Transverse colon (tissue), 4 donors: ENCODE measurements at regions not wholly inside any gene's neighbourhood (a gene's known extent, or its start where the extent isn't known, plus 50 kb on each side); places are given as distances from the start of the nearest gene placed in this dataset.

Experiments used
- DNase-seq: peaks from one replicate; pipeline ENCODE4 v3.0.0-alpha.2; 2019
- H3K27ac ChIP-seq, 4 donors: fragments of 200-600 bp; sonication (generic); 2 replicates each; pipeline ENCODE4 v1.5.1; 2016 to 2018; ENCODE audit warnings: inconsistent platforms in 4 of 4
- H3K27me3 ChIP-seq: fragments of 200-600 bp; sonication (generic); 2 replicates; pipeline ENCODE4 v1.5.1; 2017; ENCODE audit warnings: inconsistent platforms
- H3K36me3 ChIP-seq, 4 donors: fragments of 200-600 bp; sonication (generic); 2 replicates each; pipeline ENCODE4 v1.5.1; 2017 to 2019; ENCODE audit warnings: inconsistent platforms in 4 of 4
- H3K4me1 ChIP-seq, 4 donors: fragments of 200-600 bp; sonication (generic); 2 replicates each; pipeline ENCODE4 v1.5.1; 2017 to 2020; ENCODE audit warnings: inconsistent platforms in 4 of 4
- H3K4me3 ChIP-seq, 4 donors: fragments of 200-600 bp; sonication (generic); 1 replicate in 1 of 4; 2 replicates in 3 of 4; pipeline versions ENCODE4 v1.5.1 to v1.6.1; 2017 to 2019; ENCODE audit warnings: inconsistent platforms in 4 of 4
- H3K9me3 ChIP-seq, 2 donors: fragments of 200-600 bp; sonication (generic); 2 replicates each; pipeline ENCODE4 v1.5.1; 2017 to 2019; ENCODE audit warnings: inconsistent platforms in 2 of 2
- EP300 ChIP-seq: sonication (generic); formaldehyde crosslinking; IDR thresholded peaks from one replicate; pipeline ENCODE4 v1.6.1; 2017; ENCODE audit warnings: antibody characterized with exemption, low read depth
- POLR2A ChIP-seq: fragments of 450-650 bp; IDR thresholded peaks from one replicate; pipeline ENCODE4 v1.6.1; 2016; ENCODE audit warnings: antibody characterized with exemption, mild to moderate bottlenecking, moderate library complexity
- POLR2AphosphoS5 ChIP-seq, 3 donors: sonication (generic); formaldehyde crosslinking; IDR thresholded peaks; one replicate each; pipeline ENCODE4 v1.6.1; 2016; ENCODE audit warnings: antibody characterized with exemption in 3 of 3
- WGBS, 2 donors: methylation state at CpG; one replicate each; pipeline ENCODE4 v1.1.5; 2018; ENCODE audit warnings: low coverage in 1 of 2; 5-methylcytosine and 5-hydroxymethylcytosine counted together
- in situ Hi-C, 4 donors: fragments of 200-750 bp; cut with MboI; loops; one replicate each; pipeline versions ENCODE4 v1.15.0 to v1.15.1; 2017; ENCODE audit warnings: low sequenced_read_pairs in 3 of 4, low pct_ligation_motif_present in 1 of 4, low pct_unique_long_range_greater_than_20kb in 1 of 4
- intact Hi-C: fragments of 100-400 bp; cut with DNase I; formaldehyde crosslinking; loops from one replicate; pipeline ENCODE4 v1.15.1; 2023; ENCODE audit warnings: low total_unique reads
- TF ChIP-seq, protein P1 (sequence below), 5 experiments: fragments of 200-600 bp in 3 of 5; fragments of 450-650 bp in 2 of 5; sonication (generic) in 3 of 5; IDR thresholded peaks; 1 replicate in 2 of 5; 2 replicates in 3 of 5; pipeline ENCODE4 v1.5.1; 2016 to 2017; ENCODE audit warnings: antibody characterized with exemption in 5 of 5, inconsistent platforms in 3 of 5, mild to moderate bottlenecking in 2 of 5, moderate library complexity in 1 of 5

DNA sequence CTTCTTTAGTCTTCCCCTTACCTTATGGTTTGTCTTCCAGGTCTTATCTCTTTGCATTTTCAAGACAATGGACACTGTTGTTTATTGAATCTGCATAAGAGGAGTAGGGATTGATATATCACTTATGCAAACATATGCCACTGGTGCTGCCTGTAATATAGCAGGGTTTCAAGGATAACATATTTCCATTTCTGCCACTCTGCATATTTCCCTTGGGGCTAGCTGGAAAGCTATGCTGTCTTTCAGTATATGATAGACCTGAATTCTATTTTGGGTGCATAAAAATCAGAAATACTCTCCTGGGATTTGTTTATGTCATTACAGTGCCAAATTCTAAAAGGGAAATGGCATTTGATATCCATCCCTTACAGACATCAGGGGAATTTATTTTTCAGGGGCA, 400.2 kb downstream of the TLR4 start:
- TF ChIP-seq POLR2A, result no peak
- TF ChIP-seq EP300, result no peak
- TF ChIP-seq, protein P1, sequence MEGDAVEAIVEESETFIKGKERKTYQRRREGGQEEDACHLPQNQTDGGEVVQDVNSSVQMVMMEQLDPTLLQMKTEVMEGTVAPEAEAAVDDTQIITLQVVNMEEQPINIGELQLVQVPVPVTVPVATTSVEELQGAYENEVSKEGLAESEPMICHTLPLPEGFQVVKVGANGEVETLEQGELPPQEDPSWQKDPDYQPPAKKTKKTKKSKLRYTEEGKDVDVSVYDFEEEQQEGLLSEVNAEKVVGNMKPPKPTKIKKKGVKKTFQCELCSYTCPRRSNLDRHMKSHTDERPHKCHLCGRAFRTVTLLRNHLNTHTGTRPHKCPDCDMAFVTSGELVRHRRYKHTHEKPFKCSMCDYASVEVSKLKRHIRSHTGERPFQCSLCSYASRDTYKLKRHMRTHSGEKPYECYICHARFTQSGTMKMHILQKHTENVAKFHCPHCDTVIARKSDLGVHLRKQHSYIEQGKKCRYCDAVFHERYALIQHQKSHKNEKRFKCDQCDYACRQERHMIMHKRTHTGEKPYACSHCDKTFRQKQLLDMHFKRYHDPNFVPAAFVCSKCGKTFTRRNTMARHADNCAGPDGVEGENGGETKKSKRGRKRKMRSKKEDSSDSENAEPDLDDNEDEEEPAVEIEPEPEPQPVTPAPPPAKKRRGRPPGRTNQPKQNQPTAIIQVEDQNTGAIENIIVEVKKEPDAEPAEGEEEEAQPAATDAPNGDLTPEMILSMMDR (IDR thresholded peaks at IDR 0.05), result no peak
- TF ChIP-seq POLR2AphosphoS5 (IDR thresholded peaks at IDR 0.05), result no peak
- intact Hi-C loops (no loop called here), in situ Hi-C loops (no loop called here)
- H3K27ac ChIP-seq, result no peak overlapping the region
- no peaks in the 10 kb centered on the region for H3K4me1 ChIP-seq
- no peak overlapping the region for H3K4me3 ChIP-seq
- no peaks in the 10 kb centered on the region for H3K9me3 ChIP-seq
- no peaks in the 10 kb centered on the region for H3K36me3 ChIP-seq
- H3K27me3 ChIP-seq, result no peaks in the 10 kb centered on the region
- DNase-seq, result no peak

DNA sequence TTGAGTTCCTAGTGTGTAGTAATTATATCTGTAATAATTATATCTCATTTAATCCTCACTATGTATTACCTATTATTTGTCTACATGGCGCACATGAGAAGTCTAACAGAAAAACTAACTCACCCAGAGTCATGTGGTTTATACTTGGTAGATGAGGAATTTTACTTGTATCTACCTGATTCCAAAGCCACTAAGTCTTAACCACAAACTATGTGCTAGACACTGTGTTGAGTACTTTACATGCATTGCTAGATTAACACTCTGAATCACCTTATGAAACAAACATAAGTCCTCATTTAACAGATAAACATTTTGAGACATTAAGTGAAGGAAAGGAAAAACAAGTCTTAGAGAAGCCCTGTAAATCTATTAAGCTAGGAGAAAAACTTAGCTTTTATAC, 404.8 kb downstream of the TLR4 start:
- no peaks in the 10 kb centered on the region for H3K36me3 ChIP-seq
- H3K27ac ChIP-seq, result no peak overlapping the region
- in situ Hi-C loops, result no loop called here
- no peak overlapping the region for H3K4me3 ChIP-seq
- H3K4me1 ChIP-seq, result no peaks in the 10 kb centered on the region
- TF ChIP-seq EP300 (no peak), POLR2AphosphoS5 (IDR thresholded peaks at IDR 0.05) (no peak), POLR2A (no peak)
- TF ChIP-seq, protein P1 (IDR thresholded peaks at IDR 0.05), result no peak
- DNase-seq, result no peak
- intact Hi-C loops, result no loop called here
- no peaks in the 10 kb centered on the region for H3K27me3 ChIP-seq
- 83 to 95% methylated on average over 1 of the region's 1 CpG for WGBS, 2 donors
- H3K9me3 ChIP-seq, result no peaks in the 10 kb centered on the region

DNA sequence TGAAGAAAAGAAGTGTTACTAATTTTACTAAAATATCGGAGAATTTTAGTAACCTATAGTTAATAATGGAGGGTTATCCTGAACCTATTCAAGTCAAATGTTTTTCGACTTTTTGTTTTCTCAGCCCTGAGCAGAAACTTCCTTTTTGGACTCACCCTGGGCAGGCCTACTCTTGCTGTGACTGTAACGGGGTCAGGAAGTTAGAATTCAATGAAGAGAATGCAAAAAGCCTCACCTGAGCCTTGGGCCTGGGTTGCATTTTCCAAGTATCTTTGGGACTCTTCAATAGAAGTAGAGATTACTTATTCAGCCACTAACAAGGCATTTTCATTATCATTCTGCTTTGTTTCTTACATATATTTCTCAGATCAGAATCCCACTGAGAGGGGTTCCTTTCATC, 405.3 kb downstream of the TLR4 start:
- intact Hi-C loops (no loop called here), in situ Hi-C loops (no loop called here)
- DNase-seq, result no peak
- Histone ChIP-seq H3K9me3 (no peaks in the 10 kb centered on the region), H3K4me3 (no peak overlapping the region), H3K27ac (no peak overlapping the region), H3K27me3 (no peaks in the 10 kb centered on the region), H3K36me3 (no peaks in the 10 kb centered on the region), H3K4me1 (no peaks in the 10 kb centered on the region)
- TF ChIP-seq POLR2A (no peak), EP300 (no peak), POLR2AphosphoS5 (IDR thresholded peaks at IDR 0.05) (no peak)
- TF ChIP-seq, protein P1 (IDR thresholded peaks at IDR 0.05), result no peak
- 66 to 72% methylated on average over 3 of the region's 3 CpGs for WGBS, 2 donors

DNA sequence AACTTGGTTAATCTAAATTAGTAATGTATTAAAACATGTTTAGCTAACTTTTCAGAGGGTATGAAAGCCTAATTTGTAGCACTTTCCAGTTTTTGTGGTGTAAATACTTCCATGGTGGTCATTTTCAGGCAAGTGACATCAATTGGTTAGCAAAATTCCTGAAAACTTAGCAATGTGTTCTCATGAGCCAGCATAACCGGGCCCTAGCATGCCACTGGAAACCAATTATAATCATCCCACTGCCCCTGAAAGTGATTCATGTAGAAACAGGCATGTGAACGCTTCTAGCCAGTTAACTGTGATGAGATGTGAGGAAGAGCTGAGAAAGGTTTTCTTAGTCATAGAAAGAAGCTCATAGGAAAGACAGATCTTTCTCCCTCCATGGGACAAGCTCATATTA, 417.2 kb downstream of the TLR4 start:
- no peaks in the 10 kb centered on the region for H3K36me3 ChIP-seq
- WGBS, 2 donors, result 32 to 40% methylated on average over 2 of the region's 2 CpGs
- TF ChIP-seq POLR2AphosphoS5 (IDR thresholded peaks at IDR 0.05) (no peak), POLR2A (no peak), EP300 (no peak)
- TF ChIP-seq, protein P1 (IDR thresholded peaks at IDR 0.05), result no peak
- H3K27me3 ChIP-seq, result no peaks in the 10 kb centered on the region
- H3K4me3 ChIP-seq, result no peak overlapping the region
- no peak overlapping the region for H3K27ac ChIP-seq
- H3K4me1 ChIP-seq, result no peaks in the 10 kb centered on the region
- no peaks in the 10 kb centered on the region for H3K9me3 ChIP-seq
- no peak for DNase-seq
- intact Hi-C loops (no loop called here), in situ Hi-C loops (no loop called here)
